AG20443 (cell line): ENCODE measurements at regions not wholly inside any gene's neighbourhood (a gene's known extent, or its start where the extent isn't known, plus 50 kb on each side); places are given as distances from the start of the nearest gene placed in this dataset.

ENCODE experiments used
- DNase-seq: peaks from one replicate; pipeline ENCODE4 v3.0.0; 2012; ENCODE audit warnings: low spot score, mixed read lengths

GRCh38 chr1:14302025-14302424 is 296.5 kb upstream of the KAZN start:
- no peak for DNase-seq

- DNase-seq = no peak
Observed at GRCh38 chr1:14303011-14303410, 295.5 kb upstream of the KAZN start.

GRCh38 chr1:14304381-14304865 is 294.1 kb upstream of the KAZN start:
- DNase-seq = peak; percentile 65

- no peak for DNase-seq
Observed at GRCh38 chr1:14308460-14308859, 290.0 kb upstream of the KAZN start.

DNA sequence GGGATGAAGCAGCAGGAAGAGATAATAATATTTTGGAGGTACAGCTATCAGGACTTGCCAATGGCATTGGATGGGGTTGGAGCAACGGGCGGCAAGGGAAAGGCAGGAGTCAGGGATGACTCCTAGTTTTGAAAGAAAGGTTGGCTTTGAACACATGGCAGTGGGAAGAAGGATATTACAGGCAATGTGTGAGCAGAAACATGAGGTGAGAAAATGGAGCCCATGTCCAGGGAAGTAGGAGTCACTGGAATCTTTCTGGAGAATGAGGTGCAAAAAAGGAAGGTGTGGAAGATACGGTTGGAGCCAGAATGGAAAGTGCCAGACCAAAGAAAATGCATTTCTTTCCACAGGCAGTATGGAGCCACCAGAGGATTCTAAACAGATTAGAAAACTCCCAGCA is 288.5 kb upstream of the KAZN start:
- no peak for DNase-seq

GRCh38 chr1:14310476-14310875 is 288.0 kb upstream of the KAZN start:
- DNase-seq = no peak

- no peak for DNase-seq
Observed at GRCh38 chr1:14313731-14314431, 284.6 kb upstream of the KAZN start.

DNA sequence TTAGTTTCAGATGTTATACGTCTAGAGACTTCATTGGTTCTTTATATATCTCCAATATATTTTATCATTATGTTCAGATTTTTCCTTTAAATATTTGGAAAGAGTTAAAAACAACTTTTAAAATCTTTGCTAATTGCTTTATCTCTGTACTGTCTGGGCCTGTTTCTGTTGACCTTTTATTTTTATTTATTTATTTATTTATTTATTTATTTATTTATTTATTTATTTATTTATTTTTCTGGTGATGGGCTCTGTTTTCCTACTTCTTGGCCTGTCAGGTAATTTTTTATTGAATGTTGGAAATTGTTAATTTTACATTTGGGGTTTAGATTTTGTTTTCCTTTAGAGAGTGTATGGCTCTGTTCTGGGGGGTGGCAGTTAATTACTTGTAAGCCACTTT is 279.7 kb upstream of the KAZN start:
- DNase-seq = no peak

DNA sequence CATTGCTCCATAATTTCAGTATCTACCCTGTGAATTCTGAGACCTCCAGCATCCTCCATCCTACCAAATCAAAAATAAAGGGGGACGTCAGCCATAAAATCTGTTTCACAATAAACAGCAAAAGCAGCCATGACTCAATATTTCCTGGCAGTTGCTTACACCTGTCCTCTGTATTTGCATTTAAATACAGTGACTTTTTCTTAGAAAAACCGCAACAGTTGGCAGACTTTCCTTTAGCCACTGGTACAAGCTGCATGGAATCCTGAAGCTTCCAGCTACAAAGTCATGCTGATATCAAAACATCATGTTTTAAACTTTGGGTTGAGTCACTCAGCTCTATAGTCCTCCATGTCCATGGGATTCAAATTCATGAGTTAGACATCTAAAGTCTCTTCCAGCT is 278.0 kb upstream of the KAZN start:
- peak; percentile 48 for DNase-seq

GRCh38 chr1:14320986-14321385 is 277.5 kb upstream of the KAZN start:
- no peak for DNase-seq

DNA sequence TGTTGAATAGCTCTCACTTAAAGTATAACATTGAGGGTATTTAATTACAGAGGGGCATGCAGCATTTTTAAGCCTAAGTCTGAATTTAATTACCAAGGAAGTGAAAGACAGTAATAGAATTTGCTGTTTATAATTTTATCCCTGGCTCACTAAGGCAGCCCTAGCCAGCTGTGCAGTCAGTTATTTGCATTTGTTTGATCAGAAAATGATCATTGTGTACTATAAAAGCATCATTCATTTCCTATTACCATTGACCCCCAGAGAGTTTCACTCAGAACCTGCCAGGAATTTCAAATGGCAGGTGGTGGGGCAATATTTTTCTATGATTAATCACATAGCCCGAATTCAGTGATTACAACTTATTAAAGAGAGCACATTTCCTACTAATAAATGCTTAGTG is 277.1 kb upstream of the KAZN start:
- no peak for DNase-seq

DNA sequence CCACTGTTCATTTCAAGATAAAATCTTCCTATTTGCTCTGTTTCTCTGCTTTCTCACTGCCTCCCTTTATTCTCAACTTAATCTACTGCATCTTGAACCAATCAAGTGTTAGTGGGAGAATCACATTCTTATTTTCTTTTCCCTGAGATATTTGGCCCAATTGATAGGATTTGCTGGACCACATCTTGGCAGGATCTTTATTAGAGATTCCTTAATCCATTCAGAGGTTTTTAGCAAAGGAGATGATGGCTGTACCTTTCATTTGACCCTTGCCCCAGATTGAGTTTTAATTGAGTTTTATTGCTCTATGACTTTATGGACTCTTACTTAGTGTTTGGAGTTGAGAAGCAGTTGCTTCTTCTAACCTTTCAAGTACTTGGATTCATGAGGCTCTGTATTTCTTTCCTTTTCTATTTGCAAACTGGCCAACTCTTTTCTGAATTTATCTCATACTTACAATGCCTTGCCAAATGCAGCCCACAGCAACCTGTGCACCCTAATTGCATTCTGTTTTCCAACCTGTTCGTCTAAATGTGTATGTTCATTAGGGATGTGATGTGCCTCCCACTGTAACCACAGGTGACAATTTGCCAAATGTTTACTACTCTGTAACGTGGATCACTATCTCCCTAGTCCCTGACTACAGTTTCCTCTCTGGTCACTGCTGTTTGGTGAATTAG is 274.8 kb upstream of the KAZN start:
- no peak for DNase-seq

- DNase-seq = no peak
Observed at GRCh38 chr1:14324248-14324630, 274.2 kb upstream of the KAZN start.

DNA sequence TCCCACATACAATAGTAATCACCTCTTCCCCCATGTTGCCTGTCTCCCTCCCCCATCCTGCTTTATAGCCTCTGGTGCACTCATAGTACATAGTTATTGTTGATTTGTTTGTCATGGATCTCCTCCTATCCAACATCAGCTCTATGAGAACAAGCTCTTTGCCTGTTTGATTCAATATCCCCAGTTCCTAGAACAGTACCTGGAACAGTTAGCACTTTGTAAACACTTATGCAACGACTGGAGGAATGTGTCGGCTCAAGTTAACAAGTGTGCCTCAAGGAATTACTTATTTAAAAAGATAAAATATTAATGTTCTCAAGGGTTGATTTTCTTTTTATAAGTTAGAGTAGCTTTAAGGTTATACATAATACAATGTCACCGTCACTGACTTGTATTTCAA is 271.6 kb upstream of the KAZN start:
- no peak for DNase-seq

GRCh38 chr1:14328685-14329084 is 269.8 kb upstream of the KAZN start:
- no peak for DNase-seq

DNA sequence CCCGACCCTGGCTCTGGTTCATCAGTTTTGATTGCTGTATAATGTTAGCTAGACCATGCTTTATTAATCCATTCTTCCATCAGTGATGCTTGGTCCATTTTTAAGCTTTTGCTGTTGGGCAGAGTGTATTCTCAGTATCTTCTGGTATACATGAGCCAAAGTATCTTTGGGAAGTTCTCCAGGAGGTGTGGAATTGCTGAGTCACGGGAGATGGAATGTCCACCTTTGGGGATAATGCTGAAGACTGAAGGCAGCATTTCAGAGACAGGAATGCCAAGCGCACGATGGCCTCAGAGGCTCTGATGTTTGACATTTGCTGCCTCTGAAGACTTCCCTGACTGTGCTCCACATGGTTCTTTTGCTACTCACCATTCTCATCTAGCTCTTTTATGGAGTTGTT is 266.3 kb upstream of the KAZN start:
- peak; percentile 13 for DNase-seq

GRCh38 chr1:14334336-14335176 is 263.9 kb upstream of the KAZN start:
- DNase-seq = no peak

DNA sequence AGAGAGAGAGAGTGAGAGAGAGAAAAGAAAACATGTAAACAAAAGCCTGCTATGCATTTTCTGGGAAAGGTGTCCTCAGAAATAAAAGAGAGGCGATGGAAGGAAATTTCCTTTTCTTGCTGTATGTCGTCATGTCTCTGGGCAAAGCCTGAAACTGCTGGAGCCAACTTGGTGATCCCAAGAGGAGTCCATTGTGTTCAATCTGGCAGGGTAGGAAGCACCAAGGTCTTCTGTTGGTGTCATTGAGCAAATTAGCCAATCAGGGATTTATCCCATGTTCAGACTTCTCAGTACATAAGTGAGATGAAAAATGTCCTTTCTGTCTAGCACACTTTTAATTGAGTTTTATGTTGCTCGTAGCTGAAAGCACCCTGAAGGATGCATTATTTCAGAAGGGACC is 260.0 kb upstream of the KAZN start:
- DNase-seq = no peak

GRCh38 chr1:14339288-14339687 is 259.2 kb upstream of the KAZN start:
- no peak for DNase-seq

DNA sequence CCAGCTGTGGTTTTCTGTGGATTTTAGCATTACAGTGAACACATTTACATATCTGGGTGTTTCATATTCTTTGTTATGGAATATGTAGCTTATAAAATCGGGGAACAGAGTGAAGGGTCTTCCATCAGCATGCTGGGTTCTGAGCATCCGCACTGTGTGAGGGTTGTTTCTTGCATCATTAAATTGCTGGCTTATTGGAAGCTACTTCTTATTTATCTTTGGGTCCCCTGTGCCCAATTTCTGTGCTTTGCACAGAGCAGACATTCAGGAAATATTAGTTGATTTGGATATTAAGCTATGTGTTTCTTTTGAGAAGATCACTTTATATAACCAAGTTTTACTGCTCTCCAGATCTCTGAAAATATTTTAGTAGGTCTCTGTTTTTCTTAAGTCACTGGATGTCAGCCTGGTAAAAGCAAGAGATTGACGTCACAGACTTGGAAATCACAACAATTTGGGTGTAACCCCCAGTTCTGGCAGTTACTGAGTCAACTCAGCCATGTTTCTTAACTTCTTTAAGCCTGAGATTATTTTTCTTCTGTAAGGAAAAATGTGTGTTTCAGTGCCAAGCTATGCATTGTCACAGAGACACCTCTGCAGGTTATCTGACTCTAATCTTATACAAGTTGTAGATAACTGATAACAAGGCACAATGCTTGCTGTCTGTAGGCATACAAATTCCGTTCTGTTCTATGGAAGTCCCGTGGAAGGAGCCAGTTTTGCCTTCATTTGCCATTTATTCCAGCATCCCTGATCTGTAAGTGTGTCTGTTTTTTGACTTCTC is 258.3 kb upstream of the KAZN start:
- peak; percentile 70 for DNase-seq

DNA sequence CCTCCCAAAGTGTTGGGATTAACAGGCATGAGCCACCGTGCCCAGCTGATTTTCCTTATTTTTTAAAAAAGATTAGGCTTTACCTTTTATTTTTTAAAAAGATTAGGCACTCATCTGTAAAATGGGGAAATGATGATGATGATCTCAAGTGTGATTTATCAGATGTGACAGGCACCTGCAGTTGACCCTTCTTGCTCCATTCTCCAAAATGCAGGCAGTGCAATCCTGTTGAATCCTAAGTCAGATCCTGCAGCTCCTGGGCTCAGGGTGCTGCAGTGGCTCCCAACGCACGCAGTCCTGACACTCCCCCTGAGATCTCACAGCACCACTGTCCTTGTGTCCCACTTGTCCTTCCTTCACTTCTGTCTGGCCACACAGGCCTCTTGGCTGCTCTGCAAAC is 257.3 kb upstream of the KAZN start:
- no peak for DNase-seq

GRCh38 chr1:14345946-14346550 is 252.4 kb upstream of the KAZN start:
- DNase-seq = peak; percentile 48
